SK-N-SH (cell line): ENCODE measurements at regions not wholly inside any gene's neighbourhood (a gene's known extent, or its start where the extent isn't known, plus 50 kb on each side); places are given as distances from the start of the nearest gene placed in this dataset.

Source experiments
- CTCF ChIA-PET: fragments of 300-600, 350-600 bp; formaldehyde crosslinking; extraction: SDS; loops from one replicate; lab custom pipeline; 2021; lab: Yijun Ruan, JAX
- POLR2A ChIA-PET: fragments of 350-600 bp; sonication (Branson Sonifier 250); formaldehyde crosslinking; extraction: SDS; loops from one replicate; lab custom pipeline; 2020; ENCODE audit warnings: antibody characterized with exemption, inconsistent platforms; lab: Yijun Ruan, JAX
- DNase-seq: peaks from one replicate; pipeline ENCODE4 v3.0.0; 2012
- H2AFZ ChIP-seq: fragments of 200-600 bp; sonication (generic); 2 replicates; pipeline ENCODE4 v1.8.1; 2016; ENCODE audit warnings: antibody characterized with exemption, mild to moderate bottlenecking, low read depth
- H3F3A ChIP-seq: fragments of 200-600 bp; sonication (generic); replicated peaks from 2 replicates; pipeline ENCODE3; 2016; ENCODE audit warnings: antibody characterized with exemption, mild to moderate bottlenecking; ENCODE audit not compliant: insufficient read depth
- H3K27ac ChIP-seq, 2 experiments: fragments of 200-500 bp in 1 of 2; fragments of 200-600 bp in 1 of 2; sonication (Bioruptor generic) in 1 of 2; sonication (generic), shearing (Covaris generic) in 1 of 2; 2 replicates each; pipeline versions ENCODE4 v1.5.1 to v1.6.1; 2014 to 2016; ENCODE audit warnings: low read depth in 2 of 2, inconsistent platforms in 1 of 2, low read length in 1 of 2, mild to moderate bottlenecking in 1 of 2, mixed read lengths in 1 of 2
- H3K27me3 ChIP-seq: fragments of 200-600 bp; sonication (generic), shearing (Covaris generic); 2 replicates; pipeline ENCODE4 v1.6.1; 2016; ENCODE audit warnings: mixed run types; ENCODE audit not compliant: insufficient read depth
- H3K36me3 ChIP-seq, 2 experiments: fragments of 200-500 bp in 1 of 2; fragments of 200-600 bp in 1 of 2; sonication (Bioruptor generic) in 1 of 2; sonication (generic) in 1 of 2; replicated peaks in 1 of 2; 2 replicates each; pipeline versions ENCODE3 to v1.5.1; 2014 to 2016; ENCODE audit warnings: low read length in 1 of 2, mild to moderate bottlenecking in 1 of 2; ENCODE audit not compliant: insufficient read depth in 2 of 2, control insufficient read depth in 1 of 2
- H3K4me1 ChIP-seq, 2 experiments: fragments of 200-500 bp in 1 of 2; fragments of 200-600 bp in 1 of 2; sonication (Bioruptor generic) in 1 of 2; sonication (generic), shearing (Covaris generic) in 1 of 2; 2 replicates each; pipeline versions ENCODE4 v1.5.1 to v1.6.1; 2014 to 2016; ENCODE audit warnings: low read depth in 1 of 2, low read length in 1 of 2, mixed run types in 1 of 2; ENCODE audit not compliant: insufficient read depth in 2 of 2, control insufficient read depth in 1 of 2
- H3K4me2 ChIP-seq: fragments of 200-600 bp; sonication (generic), shearing (Covaris generic); 2 replicates; pipeline ENCODE4 v1.6.1; 2017; ENCODE audit warnings: mixed run types
- H3K4me3 ChIP-seq, 2 experiments: fragments of 200-500 bp in 1 of 2; fragments of 200-600 bp in 1 of 2; sonication (Bioruptor generic) in 1 of 2; sonication (generic), shearing (Covaris generic) in 1 of 2; 2 replicates each; pipeline versions ENCODE4 v1.5.1 to v1.8.1; 2014 to 2016; ENCODE audit warnings: low read depth in 2 of 2, inconsistent platforms in 1 of 2, low read length in 1 of 2, mild to moderate bottlenecking in 1 of 2, mixed read lengths in 1 of 2, moderate library complexity in 1 of 2
- H3K79me2 ChIP-seq: fragments of 200-600 bp; sonication (generic); 2 replicates; pipeline ENCODE4 v1.8.1; 2017; ENCODE audit warnings: mild to moderate bottlenecking; ENCODE audit not compliant: insufficient read depth
- H3K9ac ChIP-seq: fragments of 200-600 bp; sonication (generic); 2 replicates; pipeline ENCODE4 v1.6.1; 2017; ENCODE audit warnings: mixed run types
- H3K9me2 ChIP-seq: fragments of 200-600 bp; sonication (generic); 2 replicates; pipeline ENCODE4 v1.6.1; 2017; ENCODE audit warnings: mixed run types
- H3K9me3 ChIP-seq: fragments of 200-600 bp; sonication (generic); 2 replicates; pipeline ENCODE4 v1.6.1; 2017; ENCODE audit warnings: mixed run types, mild to moderate bottlenecking, moderate library complexity
- H4K20me1 ChIP-seq: fragments of 200-600 bp; sonication (generic); 2 replicates; pipeline ENCODE4 v1.6.1; 2017; ENCODE audit warnings: mild to moderate bottlenecking, mixed run types; ENCODE audit not compliant: insufficient read depth
- MEF2A ChIP-seq: IDR thresholded peaks from 2 replicates; pipeline ENCODE4 v1.4.0; 2012; ENCODE audit warnings: low read depth, borderline replicate concordance
- NFIC ChIP-seq: IDR thresholded peaks from 2 replicates; pipeline ENCODE4 v1.4.0; 2012; ENCODE audit warnings: borderline replicate concordance
- SIN3A ChIP-seq: IDR thresholded peaks from 2 replicates; pipeline ENCODE4 v1.6.1; 2012; ENCODE audit warnings: low read depth, mild to moderate bottlenecking, low read length, moderate library complexity, borderline replicate concordance
- TAF1 ChIP-seq: IDR thresholded peaks from 2 replicates; pipeline ENCODE4 v1.6.1; 2012; ENCODE audit warnings: low read depth, mild to moderate bottlenecking, low read length, moderate library complexity, borderline replicate concordance
- TCF12 ChIP-seq: IDR thresholded peaks from 2 replicates; pipeline ENCODE4 v1.4.0; 2012
- USF2 ChIP-seq: fragments of 150-350 bp; IDR thresholded peaks from 2 replicates; pipeline ENCODE4 v1.6.1; 2017; ENCODE audit warnings: antibody characterized with exemption, low read length, low read depth, borderline replicate concordance
- YY1 ChIP-seq: IDR thresholded peaks from 2 replicates; pipeline ENCODE4 v1.4.0; 2012; ENCODE audit warnings: low read depth, mild to moderate bottlenecking
- ZBTB33 ChIP-seq: IDR thresholded peaks from 2 replicates; pipeline ENCODE4 v1.4.0; 2012; ENCODE audit warnings: low read depth, borderline replicate concordance
- WGBS: methylation state at CpG from one replicate; pipeline ENCODE4 v1.1.6; 2017; ENCODE audit warnings: low lambda C conversion rate; 5-methylcytosine and 5-hydroxymethylcytosine counted together

- Histone ChIP-seq H4K20me1 (no peaks in the 10 kb centered on the region), H3K79me2 (no peaks in the 10 kb centered on the region), H3K27ac (no peak overlapping the region), H3K36me3 (no peaks in the 10 kb centered on the region), H3F3A (peaks cover 7% of the 10 kb centered on the region), H2AFZ (no peak overlapping the region; the same call in 1 of the 2 replicates), H3K9me2 (no peaks in the 10 kb centered on the region), H3K9ac (no peak overlapping the region), H3K4me1 (peaks cover 0 to 9% of the 10 kb centered on the region in 2 experiments; a peak in 1 of 4 replicates), H3K4me2 (no peak overlapping the region), H3K4me3 (no peak overlapping the region), H3K27me3 (no peaks in the 10 kb centered on the region), H3K9me3 (no peaks in the 10 kb centered on the region)
- ChIA-PET CTCF (interaction anchor here (0.6 kb wide), 2 partner anchors 45 to 657 kb away, joined by 3 read pairs; no protein-coding TSS in a partner anchor), POLR2A (no interaction called here)
- TF ChIP-seq ZBTB33 (no peak), SIN3A (no peak), NFIC (no peak), USF2 (no peak), TAF1 (no peak), YY1 (no peak)
- WGBS, result 92% methylated on average over 3 of the region's 3 CpGs
- no peak for DNase-seq
Observed at GRCh38 chr15:36330598-36330997, 248.8 kb upstream of the CDIN1 start.

- peak overlapping the region; percentile 48 for H2AFZ ChIP-seq
- no peak for DNase-seq
- no peak overlapping the region for H3K27ac ChIP-seq
- ChIA-PET CTCF (no interaction called here), POLR2A (no interaction called here)
- peaks cover 0 to 9% of the 10 kb centered on the region in 2 experiments; a peak in 1 of 4 replicates for H3K4me1 ChIP-seq
- H3K4me2 ChIP-seq, result 0 out of 2 replicates have a peak overlapping the region, but pooled peaks have one; percentile 3
- peak; percentile 39 for TF ChIP-seq TCF12
- TF ChIP-seq YY1, result no peak
- no peak for TF ChIP-seq MEF2A
- no peak overlapping the region for H3K4me3 ChIP-seq
- WGBS, result 66% methylated on average over 6 of the region's 6 CpGs
- H3K9me3 ChIP-seq, result no peaks in the 10 kb centered on the region
- H3K9me2 ChIP-seq, result no peaks in the 10 kb centered on the region
- peaks cover 7% of the 10 kb centered on the region for H3F3A ChIP-seq
- no peaks in the 10 kb centered on the region for H4K20me1 ChIP-seq
- no peak overlapping the region for H3K9ac ChIP-seq
- no peaks in the 10 kb centered on the region for H3K27me3 ChIP-seq
- no peaks in the 10 kb centered on the region for H3K79me2 ChIP-seq
- no peaks in the 10 kb centered on the region for H3K36me3 ChIP-seq
Observed at GRCh38 chr15:36331531-36332275, 247.7 kb upstream of the CDIN1 start.
